GM12872 (cell line): ENCODE measurements at regions not wholly inside any gene's neighbourhood (a gene's known extent, or its start where the extent isn't known, plus 50 kb on each side); places are given as distances from the start of the nearest gene placed in this dataset.

ENCODE experiments used
- CTCF ChIP-seq: IDR thresholded peaks from 3 replicates; pipeline ENCODE4 v1.5.1; 2011; ENCODE audit warnings: low read depth, mild to moderate bottlenecking, low read length, moderate library complexity; ENCODE audit not compliant: insufficient read depth

- no peak for TF ChIP-seq CTCF
These were observed 55.6 kb upstream of the PPP2R5C start for GRCh38 chr14:101705733-101706508.

- TF ChIP-seq CTCF, result no peak
These were observed 54.9 kb upstream of the PPP2R5C start for GRCh38 chr14:101706509-101707067.

- TF ChIP-seq CTCF, result peak; percentile 76
These were observed 54.3 kb upstream of the PPP2R5C start for GRCh38 chr14:101707068-101707842.

DNA sequence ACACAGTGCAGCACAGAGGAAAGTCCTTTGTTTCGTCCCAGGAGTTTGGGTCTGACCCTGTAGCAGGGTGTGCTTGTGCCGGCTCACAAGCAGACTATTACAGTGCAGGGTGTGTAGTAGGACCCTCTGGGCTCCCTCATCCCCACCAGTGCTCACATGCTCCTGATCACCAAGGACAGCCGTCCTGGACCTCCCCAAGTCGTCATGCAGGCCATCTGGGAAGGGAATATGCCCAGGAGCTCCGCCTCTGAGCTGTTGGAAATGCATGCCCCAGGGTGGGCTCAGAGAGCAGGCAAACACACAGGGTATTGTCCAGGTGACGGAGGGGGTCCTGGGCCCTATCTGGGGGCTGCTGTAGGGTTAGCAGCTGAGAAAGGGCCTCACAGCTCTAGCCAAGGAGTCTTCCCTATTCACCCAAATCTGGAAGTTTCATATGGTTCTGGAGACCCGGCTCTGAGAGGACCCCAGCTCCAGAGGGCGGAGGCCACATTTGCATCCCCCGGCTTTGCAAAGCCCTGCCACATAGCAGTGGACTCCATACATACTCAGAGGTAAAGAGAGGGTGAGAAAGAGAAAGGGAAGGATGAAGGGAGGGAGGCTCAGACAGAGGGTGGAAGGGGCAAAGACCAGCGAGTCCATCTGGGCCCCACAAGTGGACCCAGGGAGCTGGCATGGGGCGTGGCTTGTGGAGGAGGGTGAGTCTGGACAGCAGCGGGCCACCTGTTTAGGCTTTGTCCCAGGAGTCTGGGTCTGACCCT lies 53.5 kb upstream of the PPP2R5C start:
- TF ChIP-seq CTCF, result no peak

DNA sequence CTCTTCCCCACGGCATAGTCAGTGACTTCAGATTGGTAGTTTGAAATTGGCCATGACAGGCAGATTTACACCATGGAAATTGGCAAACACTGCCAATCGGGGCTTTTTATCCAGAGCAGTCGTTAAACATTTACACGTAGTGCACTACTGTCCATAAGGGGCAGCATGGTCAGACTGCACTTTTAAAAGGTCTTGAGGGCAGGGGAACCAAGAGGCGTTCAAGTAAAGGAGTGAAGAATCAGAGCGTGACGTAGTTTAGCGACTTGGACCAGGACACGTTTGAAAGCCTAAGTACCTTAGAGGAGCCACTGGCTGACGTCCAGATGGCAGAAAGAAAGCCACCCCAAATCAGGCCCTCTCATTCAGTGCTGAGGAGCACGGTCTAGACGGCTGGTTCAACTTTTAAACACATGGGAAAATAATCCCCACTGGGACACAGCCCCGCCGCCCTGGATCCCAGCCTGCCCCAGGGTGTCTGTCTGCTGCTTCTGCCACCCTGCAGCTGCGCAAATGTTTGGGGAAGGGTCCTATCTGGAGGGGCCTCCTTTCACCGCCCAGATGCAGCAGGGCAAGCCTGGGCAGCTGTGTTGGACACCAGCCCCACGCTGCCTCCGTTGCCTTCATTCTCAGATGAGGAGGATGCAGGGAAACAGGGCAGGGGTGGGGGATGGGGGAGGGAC lies 52.5 kb upstream of the PPP2R5C start:
- no peak for TF ChIP-seq CTCF

DNA sequence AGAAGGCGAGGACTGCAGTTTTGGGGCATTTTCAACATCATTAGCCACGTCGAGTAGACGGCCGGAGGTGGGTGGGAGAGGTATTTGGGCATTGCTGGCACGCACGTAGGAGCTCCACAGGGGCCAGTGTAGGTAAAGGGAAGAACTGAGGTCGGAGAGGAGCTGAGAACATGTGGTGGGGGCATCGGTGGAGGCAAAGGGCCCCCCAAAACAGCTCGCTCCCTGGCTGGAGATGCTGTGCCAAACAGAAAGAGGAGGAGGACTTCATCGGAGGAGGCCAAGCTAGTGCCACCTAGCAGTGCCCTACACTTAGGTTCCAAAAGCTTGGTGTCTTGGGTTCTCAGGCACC lies 52.0 kb upstream of the PPP2R5C start:
- no peak for TF ChIP-seq CTCF
